OCI-LY1 (cell line): ENCODE measurements at regions not wholly inside any gene's neighbourhood (a gene's known extent, or its start where the extent isn't known, plus 50 kb on each side); places are given as distances from the start of the nearest gene placed in this dataset.

ENCODE experiments used
- H2AFZ ChIP-seq: fragments of 200-600 bp; sonication (generic), shearing (Covaris generic); 2 replicates; pipeline ENCODE4 v1.6.0; 2014; ENCODE audit warnings: antibody characterized with exemption, mild to moderate bottlenecking, low read length
- H3F3A ChIP-seq: fragments of 200-600 bp; sonication (generic), shearing (Covaris generic); 2 replicates; pipeline ENCODE4 v1.6.0; 2014; ENCODE audit warnings: mild to moderate bottlenecking, antibody characterized with exemption, low read length, moderate library complexity; ENCODE audit not compliant: insufficient read depth
- H3K27ac ChIP-seq: fragments of 200-600 bp; sonication (generic); 2 replicates; pipeline ENCODE4 v1.5.1; 2014; ENCODE audit warnings: low read length, mixed run types, mild to moderate bottlenecking, low read depth; ENCODE audit not compliant: poor library complexity, severe bottlenecking
- H3K27me3 ChIP-seq: fragments of 200-600 bp; sonication (generic); 2 replicates; pipeline ENCODE4 v1.6.0; 2014; ENCODE audit warnings: antibody characterized with exemption, mild to moderate bottlenecking, low read length, moderate library complexity; ENCODE audit not compliant: insufficient read depth
- H3K36me3 ChIP-seq: fragments of 200-600 bp; sonication (generic); 2 replicates; pipeline ENCODE4 v1.6.1; 2014; ENCODE audit warnings: mild to moderate bottlenecking, antibody characterized with exemption, low read length, moderate library complexity, mixed read lengths; ENCODE audit not compliant: insufficient read depth
- H3K4me1 ChIP-seq: fragments of 200-600 bp; sonication (generic); 2 replicates; pipeline ENCODE4 v1.5.1; 2014; ENCODE audit warnings: mild to moderate bottlenecking, low read length, moderate library complexity; ENCODE audit not compliant: insufficient read depth, severe bottlenecking
- H3K4me2 ChIP-seq: fragments of 200-600 bp; sonication (generic), shearing (Covaris generic); 2 replicates; pipeline ENCODE4 v1.6.1; 2014; ENCODE audit warnings: low read length
- H3K4me3 ChIP-seq: fragments of 200-600 bp; sonication (generic); 2 replicates; pipeline ENCODE4 v1.5.1; 2014; ENCODE audit warnings: low read length, low read depth, mild to moderate bottlenecking, mixed read lengths; ENCODE audit not compliant: poor library complexity, severe bottlenecking
- H3K79me2 ChIP-seq: fragments of 200-600 bp; shearing (Covaris generic); 2 replicates; pipeline ENCODE4 v1.6.1; 2016; ENCODE audit warnings: mixed run types, low read length, mixed read lengths; ENCODE audit not compliant: insufficient read depth
- H3K9ac ChIP-seq: fragments of 200-600 bp; sonication (generic), shearing (Covaris generic); 2 replicates; pipeline ENCODE4 v1.6.1; 2014; ENCODE audit warnings: mild to moderate bottlenecking, low read length, mixed read lengths
- H3K9me2 ChIP-seq: fragments of 200-600 bp; sonication (generic), shearing (Covaris generic); 2 replicates; pipeline ENCODE4 v1.6.1; 2014; ENCODE audit warnings: low read depth, mild to moderate bottlenecking, low read length, mixed read lengths
- H3K9me3 ChIP-seq: fragments of 200-600 bp; shearing (Covaris generic); 2 replicates; pipeline ENCODE4 v1.6.1; 2014; ENCODE audit warnings: low read length, mixed read lengths
- H4K20me1 ChIP-seq: fragments of 200-600 bp; sonication (generic), shearing (Covaris generic); 2 replicates; pipeline ENCODE4 v1.6.0; 2016; ENCODE audit warnings: mild to moderate bottlenecking, low read length; ENCODE audit not compliant: insufficient read depth
- EZH2 ChIP-seq: fragments of 200-600 bp; sonication (generic), shearing (Covaris generic); IDR thresholded peaks from 2 replicates; pipeline ENCODE4 v1.8.0; 2017; ENCODE audit warnings: borderline replicate concordance, mixed run types, mild to moderate bottlenecking, antibody characterized with exemption, low read length, moderate library complexity, mixed read lengths
- TF ChIP-seq, protein P1 (sequence below): fragments of 200-600 bp; sonication (generic), shearing (Covaris generic); IDR thresholded peaks from 2 replicates; pipeline ENCODE4 v1.5.1; 2017; ENCODE audit warnings: mild to moderate bottlenecking, antibody characterized with exemption, low read length, moderate library complexity, mixed read lengths

DNA sequence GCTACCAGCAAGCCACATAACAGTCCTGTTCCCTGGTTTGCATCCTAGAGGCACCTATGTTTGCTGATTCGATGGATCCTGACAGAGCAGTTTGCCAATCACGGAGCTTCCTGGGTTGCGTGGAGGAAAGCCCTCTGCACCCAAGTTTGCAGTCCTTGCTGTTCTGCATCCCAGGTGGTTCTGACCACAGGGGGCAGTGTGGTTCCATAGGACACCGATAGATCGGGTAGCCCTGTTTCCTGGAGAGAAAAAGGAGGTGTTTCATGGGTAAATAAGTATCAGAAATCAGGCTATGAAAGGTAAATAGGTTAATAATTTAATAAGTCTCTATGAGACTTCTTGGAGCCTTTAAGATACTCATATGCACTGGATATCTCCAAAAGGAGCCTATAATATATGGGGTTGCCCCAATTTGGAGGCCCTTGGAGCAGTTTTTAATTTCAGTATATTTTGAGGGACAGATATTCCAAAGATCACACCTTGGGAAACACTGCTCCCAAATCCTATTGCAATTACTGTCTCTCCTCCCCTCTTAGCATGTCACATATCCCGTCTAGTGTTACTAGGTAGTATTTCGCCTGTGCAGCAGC, 194.6 kb upstream of the TPM1 start:
- Histone ChIP-seq H4K20me1 (no peaks in the 10 kb centered on the region), H2AFZ (no peak overlapping the region), H3K36me3 (no peaks in the 10 kb centered on the region), H3K9me3 (no peaks in the 10 kb centered on the region), H3K9ac (no peak overlapping the region), H3K79me2 (no peaks in the 10 kb centered on the region), H3K27ac (no peak overlapping the region), H3K9me2 (no peaks in the 10 kb centered on the region), H3K4me1 (no peaks in the 10 kb centered on the region), H3K4me3 (no peak overlapping the region), H3K4me2 (no peak overlapping the region), H3K27me3 (no peaks in the 10 kb centered on the region), H3F3A (no peaks in the 10 kb centered on the region)
- TF ChIP-seq EZH2, result no peak
- TF ChIP-seq, protein P1, sequence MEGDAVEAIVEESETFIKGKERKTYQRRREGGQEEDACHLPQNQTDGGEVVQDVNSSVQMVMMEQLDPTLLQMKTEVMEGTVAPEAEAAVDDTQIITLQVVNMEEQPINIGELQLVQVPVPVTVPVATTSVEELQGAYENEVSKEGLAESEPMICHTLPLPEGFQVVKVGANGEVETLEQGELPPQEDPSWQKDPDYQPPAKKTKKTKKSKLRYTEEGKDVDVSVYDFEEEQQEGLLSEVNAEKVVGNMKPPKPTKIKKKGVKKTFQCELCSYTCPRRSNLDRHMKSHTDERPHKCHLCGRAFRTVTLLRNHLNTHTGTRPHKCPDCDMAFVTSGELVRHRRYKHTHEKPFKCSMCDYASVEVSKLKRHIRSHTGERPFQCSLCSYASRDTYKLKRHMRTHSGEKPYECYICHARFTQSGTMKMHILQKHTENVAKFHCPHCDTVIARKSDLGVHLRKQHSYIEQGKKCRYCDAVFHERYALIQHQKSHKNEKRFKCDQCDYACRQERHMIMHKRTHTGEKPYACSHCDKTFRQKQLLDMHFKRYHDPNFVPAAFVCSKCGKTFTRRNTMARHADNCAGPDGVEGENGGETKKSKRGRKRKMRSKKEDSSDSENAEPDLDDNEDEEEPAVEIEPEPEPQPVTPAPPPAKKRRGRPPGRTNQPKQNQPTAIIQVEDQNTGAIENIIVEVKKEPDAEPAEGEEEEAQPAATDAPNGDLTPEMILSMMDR, result peak; percentile 64

DNA sequence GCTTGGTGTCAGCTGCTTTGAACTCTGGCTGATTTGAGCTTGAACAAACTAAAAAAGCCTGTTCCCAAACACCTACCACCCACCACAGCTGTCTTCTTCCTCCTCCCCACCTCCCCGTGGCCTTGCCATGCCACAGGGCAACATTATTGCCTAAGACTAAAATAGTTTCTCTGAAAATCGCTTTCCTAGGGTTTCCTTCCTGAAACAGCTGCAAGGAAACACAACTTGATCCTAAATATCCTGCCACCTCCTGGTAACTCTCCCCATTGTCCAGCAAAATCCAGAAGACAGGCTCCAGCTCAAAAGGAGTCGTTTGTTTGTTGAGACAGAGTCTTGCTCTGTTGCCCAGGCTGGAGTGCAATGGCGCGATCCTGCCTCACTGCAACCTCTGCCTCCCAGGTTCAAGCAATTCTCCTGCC, 193.9 kb upstream of the TPM1 start:
- no peaks in the 10 kb centered on the region for H3K79me2 ChIP-seq
- H3K4me2 ChIP-seq, result no peak overlapping the region
- TF ChIP-seq, protein P1, result no peak
- TF ChIP-seq EZH2, result no peak
- H3K4me1 ChIP-seq, result no peaks in the 10 kb centered on the region
- no peaks in the 10 kb centered on the region for H3K9me3 ChIP-seq
- no peaks in the 10 kb centered on the region for H3K36me3 ChIP-seq
- H3F3A ChIP-seq, result no peaks in the 10 kb centered on the region
- no peaks in the 10 kb centered on the region for H3K9me2 ChIP-seq
- H3K4me3 ChIP-seq, result no peak overlapping the region
- no peaks in the 10 kb centered on the region for H4K20me1 ChIP-seq
- H3K9ac ChIP-seq, result no peak overlapping the region
- no peak overlapping the region for H2AFZ ChIP-seq
- no peaks in the 10 kb centered on the region for H3K27me3 ChIP-seq
- no peak overlapping the region for H3K27ac ChIP-seq

DNA sequence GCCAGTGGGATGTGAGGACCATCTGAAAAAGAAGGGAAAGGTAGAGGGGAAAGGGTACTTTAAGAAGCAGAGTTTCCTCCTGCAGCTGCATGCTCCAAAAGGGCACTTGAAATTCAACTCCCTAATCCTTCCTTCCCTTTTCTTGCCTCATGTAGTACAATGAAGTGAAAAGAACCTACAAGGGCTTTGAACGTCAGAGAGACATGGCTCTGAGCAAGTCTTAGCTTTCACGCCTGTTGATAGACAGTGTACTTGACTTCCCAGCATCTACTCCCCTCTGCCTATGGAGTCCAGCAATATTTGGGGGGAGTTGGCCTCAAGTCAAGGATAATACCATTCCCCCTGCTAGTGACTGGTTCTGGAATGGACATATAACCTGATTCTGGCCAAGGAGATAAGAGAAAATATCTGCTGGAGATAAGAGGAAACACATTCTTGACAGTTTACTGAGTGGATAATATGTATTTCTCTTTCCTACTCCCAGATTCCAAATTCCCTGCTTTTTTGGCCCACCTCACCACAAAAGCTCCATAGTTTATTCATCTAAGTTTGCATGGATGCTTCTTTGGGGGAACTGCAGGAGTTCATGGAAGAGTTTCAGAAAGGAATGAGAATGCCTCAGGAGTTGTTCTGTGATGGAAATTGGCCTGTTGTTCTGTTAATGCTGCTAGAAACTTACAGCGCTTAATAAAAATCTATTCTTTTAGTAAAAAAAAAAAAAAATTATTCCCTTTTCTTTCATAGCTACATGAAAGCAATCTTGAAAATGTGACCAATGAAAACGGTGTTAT, 193.0 kb upstream of the TPM1 start:
- Histone ChIP-seq H3K36me3 (no peaks in the 10 kb centered on the region), H3F3A (no peaks in the 10 kb centered on the region), H3K9me2 (no peaks in the 10 kb centered on the region), H3K27ac (no peak overlapping the region), H3K27me3 (no peaks in the 10 kb centered on the region), H3K4me2 (no peak overlapping the region), H3K9ac (no peak overlapping the region), H3K9me3 (no peaks in the 10 kb centered on the region), H4K20me1 (no peaks in the 10 kb centered on the region), H2AFZ (no peak overlapping the region), H3K4me3 (no peak overlapping the region), H3K79me2 (no peaks in the 10 kb centered on the region), H3K4me1 (no peaks in the 10 kb centered on the region)
- TF ChIP-seq EZH2, result no peak
- TF ChIP-seq, protein P1, result no peak
